ENCODE measurements at regions not wholly inside any gene's neighbourhood (a gene's known extent, or its start where the extent isn't known, plus 50 kb on each side); places are given as distances from the start of the nearest gene placed in this dataset.

DNA sequence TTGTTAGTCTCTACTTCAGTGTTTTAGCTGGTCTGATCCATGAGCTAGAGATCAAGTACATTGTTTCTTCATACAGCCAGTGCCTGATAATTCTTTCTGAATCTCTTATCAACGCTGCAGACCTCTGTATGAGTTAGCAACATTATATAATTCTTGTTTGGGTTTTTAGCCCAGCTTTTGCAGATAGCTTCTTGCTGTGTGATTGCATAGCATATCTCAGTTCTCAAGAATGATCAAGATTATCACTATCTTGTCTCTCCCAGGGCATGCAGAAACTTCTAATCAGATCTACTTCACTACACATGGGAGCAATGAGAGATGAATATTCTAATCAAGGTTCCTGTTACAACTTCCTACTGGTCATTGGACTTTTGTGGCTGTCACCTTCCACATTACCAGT, 158.3 kb downstream of the FAM174A start:
- Histone ChIP-seq H3K4me1 (ENCODE audit: control insufficient read depth in 1 of 2, low read depth in 2 of 2) (no peaks in the 10 kb centered on the region), H3K4me3 (no peak overlapping the region), H3K27me3 (replicated peaks; ENCODE audit: insufficient read depth) (no peaks in the 10 kb centered on the region), H3K9me3 (no peaks in the 10 kb centered on the region), H3K36me3 (no peaks in the 10 kb centered on the region), H3K27ac (no peak overlapping the region)
- TF ChIP-seq, protein P1, sequence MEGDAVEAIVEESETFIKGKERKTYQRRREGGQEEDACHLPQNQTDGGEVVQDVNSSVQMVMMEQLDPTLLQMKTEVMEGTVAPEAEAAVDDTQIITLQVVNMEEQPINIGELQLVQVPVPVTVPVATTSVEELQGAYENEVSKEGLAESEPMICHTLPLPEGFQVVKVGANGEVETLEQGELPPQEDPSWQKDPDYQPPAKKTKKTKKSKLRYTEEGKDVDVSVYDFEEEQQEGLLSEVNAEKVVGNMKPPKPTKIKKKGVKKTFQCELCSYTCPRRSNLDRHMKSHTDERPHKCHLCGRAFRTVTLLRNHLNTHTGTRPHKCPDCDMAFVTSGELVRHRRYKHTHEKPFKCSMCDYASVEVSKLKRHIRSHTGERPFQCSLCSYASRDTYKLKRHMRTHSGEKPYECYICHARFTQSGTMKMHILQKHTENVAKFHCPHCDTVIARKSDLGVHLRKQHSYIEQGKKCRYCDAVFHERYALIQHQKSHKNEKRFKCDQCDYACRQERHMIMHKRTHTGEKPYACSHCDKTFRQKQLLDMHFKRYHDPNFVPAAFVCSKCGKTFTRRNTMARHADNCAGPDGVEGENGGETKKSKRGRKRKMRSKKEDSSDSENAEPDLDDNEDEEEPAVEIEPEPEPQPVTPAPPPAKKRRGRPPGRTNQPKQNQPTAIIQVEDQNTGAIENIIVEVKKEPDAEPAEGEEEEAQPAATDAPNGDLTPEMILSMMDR (IDR thresholded peaks at IDR 0.05) = no peak
- DNase-seq (ENCODE audit: low spot score) (no peak), ATAC-seq (ENCODE audit: insufficient number of reproducible peaks, low FRiP score, low read depth) (no peak)

GRCh38 chr5:100694100-100694499, 158.9 kb downstream of the FAM174A start:
- Histone ChIP-seq H3K4me1 (ENCODE audit: control insufficient read depth in 1 of 2, low read depth in 2 of 2) (no peaks in the 10 kb centered on the region), H3K27ac (no peak overlapping the region), H3K36me3 (no peaks in the 10 kb centered on the region), H3K27me3 (replicated peaks; ENCODE audit: insufficient read depth) (no peaks in the 10 kb centered on the region), H3K4me3 (no peak overlapping the region), H3K9me3 (no peaks in the 10 kb centered on the region)
- DNase-seq (ENCODE audit: low spot score) = no peak
- ATAC-seq (ENCODE audit: insufficient number of reproducible peaks, low FRiP score, low read depth) = no peak
- TF ChIP-seq, protein P1 (IDR thresholded peaks at IDR 0.05) = no peak

GRCh38 chr5:100697970-100698369, 162.8 kb downstream of the FAM174A start:
- Histone ChIP-seq H3K27me3 (replicated peaks; ENCODE audit: insufficient read depth) (no peaks in the 10 kb centered on the region), H3K4me1 (ENCODE audit: control insufficient read depth in 1 of 2, low read depth in 2 of 2) (no peaks in the 10 kb centered on the region), H3K4me3 (no peak overlapping the region), H3K36me3 (no peaks in the 10 kb centered on the region), H3K27ac (no peak overlapping the region), H3K9me3 (no peaks in the 10 kb centered on the region)
- DNase-seq (ENCODE audit: low spot score) (no peak), ATAC-seq (ENCODE audit: insufficient number of reproducible peaks, low FRiP score, low read depth) (no peak)
- TF ChIP-seq, protein P1 (IDR thresholded peaks at IDR 0.05) = no peak

- TF ChIP-seq, protein P1 (IDR thresholded peaks at IDR 0.05) = no peak
- Histone ChIP-seq H3K4me3 (no peak overlapping the region), H3K4me1 (ENCODE audit: control insufficient read depth in 1 of 2, low read depth in 2 of 2) (peaks cover 0 to 4% of the 10 kb centered on the region in 2 donors), H3K27ac (no peak overlapping the region), H3K27me3 (replicated peaks; ENCODE audit: insufficient read depth) (no peaks in the 10 kb centered on the region), H3K36me3 (no peaks in the 10 kb centered on the region), H3K9me3 (no peaks in the 10 kb centered on the region)
- no peak for ATAC-seq (ENCODE audit: insufficient number of reproducible peaks, low FRiP score, low read depth)
- DNase-seq (ENCODE audit: low spot score) = no peak
These were observed 171.6 kb downstream of the FAM174A start for GRCh38 chr5:100706776-100707175.

GRCh38 chr5:100708645-100709171, 173.5 kb downstream of the FAM174A start:
- Histone ChIP-seq H3K4me1 (ENCODE audit: control insufficient read depth in 1 of 2, low read depth in 2 of 2) (peaks cover 0 to 4% of the 10 kb centered on the region in 2 donors), H3K36me3 (no peaks in the 10 kb centered on the region), H3K27ac (no peak overlapping the region), H3K27me3 (replicated peaks; ENCODE audit: insufficient read depth) (no peaks in the 10 kb centered on the region), H3K9me3 (no peaks in the 10 kb centered on the region), H3K4me3 (no peak overlapping the region)
- TF ChIP-seq, protein P1 (IDR thresholded peaks at IDR 0.05) = no peak
- DNase-seq (ENCODE audit: low spot score) (no peak), ATAC-seq (ENCODE audit: insufficient number of reproducible peaks, low FRiP score, low read depth) (no peak)
